ENCODE measurements at regions not wholly inside any gene's neighbourhood (a gene's known extent, or its start where the extent isn't known, plus 50 kb on each side); places are given as distances from the start of the nearest gene placed in this dataset.

DNA sequence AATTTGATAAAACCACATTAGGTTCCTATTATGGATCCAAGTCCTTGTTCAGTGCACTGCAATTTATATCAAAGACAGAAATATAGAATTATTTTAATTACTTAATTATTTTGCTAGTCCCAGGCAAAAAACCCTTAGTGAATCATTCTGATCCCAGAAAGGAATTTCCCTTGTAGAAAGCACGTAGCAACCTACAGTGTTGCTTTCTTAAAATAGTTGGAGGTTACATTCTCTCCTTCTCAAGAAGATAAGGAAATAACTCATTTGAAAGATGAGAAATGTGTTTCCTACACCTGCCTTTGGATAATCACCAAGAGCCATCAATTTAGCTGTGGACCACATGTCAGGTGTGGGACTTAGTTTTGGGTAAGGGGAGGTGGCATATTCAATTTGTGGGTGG, 434.9 kb downstream of the SHISA9 start:
- H2AK9ac ChIP-seq (replicated peaks; ENCODE audit: low read depth, low read length, poor library complexity) = no peak overlapping the region
- no peak overlapping the region for H4K91ac ChIP-seq (ENCODE audit: insufficient read depth, low read depth, low read length)
- H4K8ac ChIP-seq (ENCODE audit: low read depth in 2 of 2, low read length in 2 of 2) = no peak overlapping the region
- no peak overlapping the region for H3K27ac ChIP-seq (ENCODE audit: insufficient read depth, low read length)
- in situ Hi-C loops (cut with MboI; ENCODE audit: low sequenced_read_pairs) = no loop called here
- POLR2A ChIA-PET (ENCODE audit: unreplicated experiment) = no interaction called here
- no peak overlapping the region for H3K56ac ChIP-seq (ENCODE audit: extremely low read depth, insufficient read depth, low read length)
- H3K9ac ChIP-seq (ENCODE audit: low read depth, low read length) = no peak overlapping the region
- H3K9me1 ChIP-seq (ENCODE audit: insufficient read depth, low read length) = no peaks in the 10 kb centered on the region
- H3K4me1 ChIP-seq (ENCODE audit: control insufficient read depth, insufficient read depth, low read length) = no peaks in the 10 kb centered on the region
- BruUV-seq (replicated peaks) = no TSS peak
- peaks cover 22% of the 10 kb centered on the region for H3K9me3 ChIP-seq (ENCODE audit: control insufficient read depth, insufficient read depth, low read length)
- no CpG with 5 or more reads among the region's 1 CpG for WGBS, 2 experiments (ENCODE audit: extremely low coverage in 2 of 2, insufficient read length in 1 of 2)
- ATAC-seq (ENCODE audit: low read depth) = no peak
- CTCF ChIA-PET = no interaction called here
- H3K27me3 ChIP-seq (ENCODE audit: control insufficient read depth, insufficient read depth, low read length) = no peaks in the 10 kb centered on the region
- DNase-seq = no peak
- no peak overlapping the region for H2BK20ac ChIP-seq (ENCODE audit: low read depth, low read length)
- no peak overlapping the region for H2BK15ac ChIP-seq (ENCODE audit: low read depth, low read length)
- H3K4me2 ChIP-seq (ENCODE audit: low read depth, low read length) = no peak overlapping the region
- H3K14ac ChIP-seq (replicated peaks; ENCODE audit: low read depth, low read length) = no peak overlapping the region
- H2AFZ ChIP-seq (replicated peaks; ENCODE audit: low read length, poor library complexity) = no peak overlapping the region
- no peak overlapping the region for H3K4me3 ChIP-seq (ENCODE audit: insufficient read depth, low read depth, low read length)
- H3K23ac ChIP-seq (ENCODE audit: low read depth, low read length) = no peak overlapping the region
- no peaks in the 10 kb centered on the region for H3K79me1 ChIP-seq (ENCODE audit: low read depth in 1 of 2, low read length in 2 of 2)
- no peak overlapping the region for H4K5ac ChIP-seq (ENCODE audit: low read depth, low read length)
- intact Hi-C loops (cut with micrococcal nuclease) = no loop called here
- no peak overlapping the region for H3K4ac ChIP-seq (ENCODE audit: low read depth, low read length)
- H4K20me1 ChIP-seq (ENCODE audit: insufficient read depth, low read length) = no peaks in the 10 kb centered on the region
- no peak overlapping the region for H2BK120ac ChIP-seq (ENCODE audit: low read depth, low read length)
- TF ChIP-seq, protein P1, sequence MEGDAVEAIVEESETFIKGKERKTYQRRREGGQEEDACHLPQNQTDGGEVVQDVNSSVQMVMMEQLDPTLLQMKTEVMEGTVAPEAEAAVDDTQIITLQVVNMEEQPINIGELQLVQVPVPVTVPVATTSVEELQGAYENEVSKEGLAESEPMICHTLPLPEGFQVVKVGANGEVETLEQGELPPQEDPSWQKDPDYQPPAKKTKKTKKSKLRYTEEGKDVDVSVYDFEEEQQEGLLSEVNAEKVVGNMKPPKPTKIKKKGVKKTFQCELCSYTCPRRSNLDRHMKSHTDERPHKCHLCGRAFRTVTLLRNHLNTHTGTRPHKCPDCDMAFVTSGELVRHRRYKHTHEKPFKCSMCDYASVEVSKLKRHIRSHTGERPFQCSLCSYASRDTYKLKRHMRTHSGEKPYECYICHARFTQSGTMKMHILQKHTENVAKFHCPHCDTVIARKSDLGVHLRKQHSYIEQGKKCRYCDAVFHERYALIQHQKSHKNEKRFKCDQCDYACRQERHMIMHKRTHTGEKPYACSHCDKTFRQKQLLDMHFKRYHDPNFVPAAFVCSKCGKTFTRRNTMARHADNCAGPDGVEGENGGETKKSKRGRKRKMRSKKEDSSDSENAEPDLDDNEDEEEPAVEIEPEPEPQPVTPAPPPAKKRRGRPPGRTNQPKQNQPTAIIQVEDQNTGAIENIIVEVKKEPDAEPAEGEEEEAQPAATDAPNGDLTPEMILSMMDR (conservative IDR thresholded peaks at IDR 0.05; ENCODE audit: low read depth, low read length) = no peak
- TF ChIP-seq MXI1 (IDR thresholded peaks at IDR 0.05; ENCODE audit: borderline replicate concordance, low read depth, low read length) (no peak), RCOR1 (IDR thresholded peaks at IDR 0.05; ENCODE audit: insufficient replicate concordance, low read length) (no peak), FOS (IDR thresholded peaks at IDR 0.05; ENCODE audit: low read depth, low read length) (no peak), BHLHE40 (IDR thresholded peaks at IDR 0.05; ENCODE audit: low read depth, low read length) (no peak), RFX5 (IDR thresholded peaks at IDR 0.05; ENCODE audit: low read depth, low read length) (no peak), RAD21 (IDR thresholded peaks at IDR 0.05; ENCODE audit: low read length) (no peak), POLR2A (IDR thresholded peaks at IDR 0.05; ENCODE audit: low read depth, low read length) (no peak), SMC3 (IDR thresholded peaks at IDR 0.05; ENCODE audit: low read depth, low read length) (no peak), CHD1 (IDR thresholded peaks at IDR 0.05; ENCODE audit: low read depth, low read length) (no peak), MAZ (IDR thresholded peaks at IDR 0.05; ENCODE audit: borderline replicate concordance, low read depth, low read length) (no peak), MAFK (IDR thresholded peaks at IDR 0.05; ENCODE audit: low read depth, low read length) (no peak), CEBPB (IDR thresholded peaks at IDR 0.05; ENCODE audit: low read depth, low read length) (no peak), NFE2L2 (IDR thresholded peaks at IDR 0.05; ENCODE audit: low read depth, low read length) (no peak)
- TF ChIP-seq, protein P2, sequence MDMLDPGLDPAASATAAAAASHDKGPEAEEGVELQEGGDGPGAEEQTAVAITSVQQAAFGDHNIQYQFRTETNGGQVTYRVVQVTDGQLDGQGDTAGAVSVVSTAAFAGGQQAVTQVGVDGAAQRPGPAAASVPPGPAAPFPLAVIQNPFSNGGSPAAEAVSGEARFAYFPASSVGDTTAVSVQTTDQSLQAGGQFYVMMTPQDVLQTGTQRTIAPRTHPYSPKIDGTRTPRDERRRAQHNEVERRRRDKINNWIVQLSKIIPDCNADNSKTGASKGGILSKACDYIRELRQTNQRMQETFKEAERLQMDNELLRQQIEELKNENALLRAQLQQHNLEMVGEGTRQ (IDR thresholded peaks at IDR 0.05; ENCODE audit: low read depth, low read length) = no peak
- TF ChIP-seq, protein P3, sequence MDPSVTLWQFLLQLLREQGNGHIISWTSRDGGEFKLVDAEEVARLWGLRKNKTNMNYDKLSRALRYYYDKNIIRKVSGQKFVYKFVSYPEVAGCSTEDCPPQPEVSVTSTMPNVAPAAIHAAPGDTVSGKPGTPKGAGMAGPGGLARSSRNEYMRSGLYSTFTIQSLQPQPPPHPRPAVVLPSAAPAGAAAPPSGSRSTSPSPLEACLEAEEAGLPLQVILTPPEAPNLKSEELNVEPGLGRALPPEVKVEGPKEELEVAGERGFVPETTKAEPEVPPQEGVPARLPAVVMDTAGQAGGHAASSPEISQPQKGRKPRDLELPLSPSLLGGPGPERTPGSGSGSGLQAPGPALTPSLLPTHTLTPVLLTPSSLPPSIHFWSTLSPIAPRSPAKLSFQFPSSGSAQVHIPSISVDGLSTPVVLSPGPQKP (IDR thresholded peaks at IDR 0.05; ENCODE audit: borderline replicate concordance, low read depth, low read length) = no peak
- no peaks in the 10 kb centered on the region for H3K36me3 ChIP-seq (ENCODE audit: control insufficient read depth, insufficient read depth, low read length)
- dilution Hi-C loops (cut with HindIII; ENCODE audit: low sequenced_read_pairs, unreplicated experiment) = no loop called here
- no peak overlapping the region for H3K18ac ChIP-seq (ENCODE audit: low read depth, low read length)
- H2AK5ac ChIP-seq (ENCODE audit: low read depth, low read length) = no peak overlapping the region
- no peak overlapping the region for H2BK5ac ChIP-seq (ENCODE audit: low read depth, low read length, poor library complexity, severe bottlenecking)

Data from IMR-90 (cell line).